Endodermal cell (in vitro differentiated cells): ENCODE measurements at regions not wholly inside any gene's neighbourhood (a gene's known extent, or its start where the extent isn't known, plus 50 kb on each side); places are given as distances from the start of the nearest gene placed in this dataset.

Experiments used
- DNase-seq: peaks from one replicate; pipeline ENCODE4 v3.0.0-alpha.2; 2017
- H3K27ac ChIP-seq: 2 replicates; pipeline ENCODE4 v1.5.1; 2013; ENCODE audit warnings: mild to moderate bottlenecking, low read depth, low read length, moderate library complexity
- H3K27me3 ChIP-seq: 2 replicates; pipeline ENCODE4 v1.6.1; 2013; ENCODE audit warnings: mild to moderate bottlenecking, low read length, moderate library complexity; ENCODE audit not compliant: insufficient read depth, control insufficient read depth, poor library complexity, severe bottlenecking
- H3K36me3 ChIP-seq: 2 replicates; pipeline ENCODE4 v1.7.0; 2013; ENCODE audit warnings: mild to moderate bottlenecking, low read length, moderate library complexity; ENCODE audit not compliant: control insufficient read depth, insufficient read depth
- H3K4me1 ChIP-seq: one replicate; pipeline ENCODE4 v1.7.0; 2013; ENCODE audit warnings: low read length; ENCODE audit not compliant: control insufficient read depth, insufficient read depth
- H3K4me3 ChIP-seq: 2 replicates; pipeline ENCODE4 v1.5.1; 2013; ENCODE audit warnings: mild to moderate bottlenecking, low read length, moderate library complexity
- H3K9ac ChIP-seq: 2 replicates; pipeline ENCODE4 v1.6.1; 2013; ENCODE audit warnings: mild to moderate bottlenecking, low read length, moderate library complexity; ENCODE audit not compliant: poor library complexity, severe bottlenecking; ENCODE audit errors: extremely low read depth
- H3K9me3 ChIP-seq: 2 replicates; pipeline ENCODE4 v1.6.1; 2013; ENCODE audit warnings: mild to moderate bottlenecking, low read length, moderate library complexity; ENCODE audit not compliant: control insufficient read depth
- H3K27ac Mint-ChIP-seq: 2 replicates; pipeline ENCODE4 v1.8.0; 2020; ENCODE audit warnings: mixed read lengths
- H3K27me3 Mint-ChIP-seq: 2 replicates; pipeline ENCODE4 v1.8.0; 2021; ENCODE audit warnings: mild to moderate bottlenecking, mixed read lengths; ENCODE audit not compliant: insufficient read depth
- H3K36me3 Mint-ChIP-seq: 2 replicates; pipeline ENCODE4 v1.8.0; 2020; ENCODE audit warnings: low read depth, mixed read lengths
- H3K4me1 Mint-ChIP-seq: 2 replicates; pipeline ENCODE4 v1.8.0; 2020; ENCODE audit warnings: mixed read lengths
- H3K4me3 Mint-ChIP-seq: 2 replicates; pipeline ENCODE4 v1.8.0; 2020; ENCODE audit warnings: mild to moderate bottlenecking, moderate library complexity, mixed read lengths
- H3K9me3 Mint-ChIP-seq: 2 replicates; pipeline ENCODE4 v1.8.0; 2020; ENCODE audit warnings: mild to moderate bottlenecking, mixed read lengths
- CTCF ChIP-seq: fragments of 200-600 bp; sonication (generic); conservative IDR thresholded peaks from 2 replicates; pipeline ENCODE4 v1.5.0; 2021; ENCODE audit warnings: antibody characterized with exemption, mild to moderate bottlenecking
- WGBS, 2 experiments: methylation state at CpG; one replicate each; pipeline versions ENCODE4 v1.1.5 to v1.1.7; 2013; ENCODE audit warnings: missing lambda C conversion rate in 2 of 2, mixed read lengths in 1 of 2; ENCODE audit not compliant: insufficient coverage in 1 of 2, insufficient read length in 1 of 2; 5-methylcytosine and 5-hydroxymethylcytosine counted together

GRCh38 chr3:167941234-167941995, 154.3 kb downstream of the GOLIM4 start:
- TF ChIP-seq CTCF: no peak
- Mint-ChIP-seq H3K27ac (no peak overlapping the region), H3K27me3 (no peaks in the 10 kb centered on the region), H3K36me3 (no peaks in the 10 kb centered on the region), H3K4me3 (no peak overlapping the region), H3K9me3 (no peaks in the 10 kb centered on the region), H3K4me1 (no peaks in the 10 kb centered on the region)
- no peak overlapping the region for H3K9ac ChIP-seq
- H3K27ac ChIP-seq: no peak overlapping the region
- H3K4me3 ChIP-seq: no peak overlapping the region
- no peaks in the 10 kb centered on the region for H3K36me3 ChIP-seq
- H3K27me3 ChIP-seq: no peaks in the 10 kb centered on the region
- no peak for DNase-seq
- H3K4me1 ChIP-seq: no peaks in the 10 kb centered on the region
- no peaks in the 10 kb centered on the region for H3K9me3 ChIP-seq
- WGBS, 2 experiments: 82 to 86% methylated on average over 4 to 7 of the region's 7 CpGs

GRCh38 chr3:167940241-167940640, 155.5 kb downstream of the GOLIM4 start:
- Histone ChIP-seq H3K4me3 (no peak overlapping the region), H3K27ac (no peak overlapping the region), H3K4me1 (no peaks in the 10 kb centered on the region), H3K9me3 (no peaks in the 10 kb centered on the region), H3K9ac (no peak overlapping the region), H3K27me3 (no peaks in the 10 kb centered on the region), H3K36me3 (no peaks in the 10 kb centered on the region)
- Mint-ChIP-seq H3K36me3 (no peaks in the 10 kb centered on the region), H3K9me3 (no peaks in the 10 kb centered on the region), H3K4me1 (no peaks in the 10 kb centered on the region), H3K4me3 (no peak overlapping the region), H3K27me3 (no peaks in the 10 kb centered on the region), H3K27ac (no peak overlapping the region)
- WGBS, 2 experiments: 86 to 93% methylated on average over 1 to 3 of the region's 3 CpGs
- no peak for DNase-seq
- no peak for TF ChIP-seq CTCF

GRCh38 chr3:167938516-167938915, 157.2 kb downstream of the GOLIM4 start:
- Mint-ChIP-seq H3K9me3 (no peaks in the 10 kb centered on the region), H3K36me3 (no peaks in the 10 kb centered on the region), H3K27me3 (no peaks in the 10 kb centered on the region), H3K4me1 (no peaks in the 10 kb centered on the region), H3K27ac (no peak overlapping the region), H3K4me3 (no peak overlapping the region)
- no peak for TF ChIP-seq CTCF
- no peaks in the 10 kb centered on the region for H3K36me3 ChIP-seq
- no peaks in the 10 kb centered on the region for H3K9me3 ChIP-seq
- DNase-seq: no peak
- H3K4me3 ChIP-seq: no peak overlapping the region
- H3K27me3 ChIP-seq: no peaks in the 10 kb centered on the region
- H3K27ac ChIP-seq: no peak overlapping the region
- H3K9ac ChIP-seq: no peak overlapping the region
- no peaks in the 10 kb centered on the region for H3K4me1 ChIP-seq
